CD14-positive monocyte (primary cell): ENCODE measurements at regions not wholly inside any gene's neighbourhood (a gene's known extent, or its start where the extent isn't known, plus 50 kb on each side); places are given as distances from the start of the nearest gene placed in this dataset.

Experiments used
- DNase-seq, 3 donors: peaks; one replicate each; pipeline ENCODE4 v3.0.0-alpha.2; 2011 to 2022
- H2AFZ ChIP-seq: 2 replicates; pipeline ENCODE4 v1.6.0; 2012; ENCODE audit warnings: mild to moderate bottlenecking, low read depth, low read length, inconsistent platforms; ENCODE audit not compliant: insufficient read depth, poor library complexity, severe bottlenecking
- H3K27ac ChIP-seq, 2 donors: 1 replicate in 1 of 2; 2 replicates in 1 of 2; pipeline ENCODE4 v1.5.1; 2012 to 2013; ENCODE audit warnings: low read length in 2 of 2, control low read depth in 1 of 2, inconsistent platforms in 1 of 2, low read depth in 1 of 2, mild to moderate bottlenecking in 1 of 2
- H3K27me3 ChIP-seq, 2 donors: one replicate each; pipeline versions ENCODE4 v1.6.0 to v1.6.1; 2011 to 2013; ENCODE audit warnings: low read length in 2 of 2; ENCODE audit not compliant: control insufficient read depth in 2 of 2, insufficient read depth in 2 of 2
- H3K36me3 ChIP-seq, 2 donors: replicated peaks in 1 of 2; 1 replicate in 1 of 2; 2 replicates in 1 of 2; pipeline versions ENCODE4 v1.5.1 to v1.6.1; 2012 to 2013; ENCODE audit warnings: low read length in 2 of 2, control low read depth in 1 of 2, inconsistent platforms in 1 of 2, mild to moderate bottlenecking in 1 of 2; ENCODE audit not compliant: insufficient read depth in 2 of 2, control insufficient read depth in 1 of 2
- H3K4me1 ChIP-seq, 2 donors: 1 replicate in 1 of 2; 2 replicates in 1 of 2; pipeline versions ENCODE4 v1.5.1 to v1.6.1; 2012 to 2013; ENCODE audit warnings: low read length in 2 of 2, control low read depth in 1 of 2, inconsistent platforms in 1 of 2, mild to moderate bottlenecking in 1 of 2, moderate library complexity in 1 of 2; ENCODE audit not compliant: insufficient read depth in 2 of 2, control insufficient read depth in 1 of 2
- H3K4me2 ChIP-seq: replicated peaks from 2 replicates; pipeline ENCODE3; 2012; ENCODE audit warnings: low read length, moderate library complexity, mild to moderate bottlenecking; ENCODE audit not compliant: poor library complexity, severe bottlenecking; ENCODE audit errors: extremely low read depth
- H3K4me3 ChIP-seq, 3 experiments: fragments of 200-600 bp in 1 of 3; sonication (generic) in 1 of 3; replicated peaks in 1 of 3; 1 replicate in 2 of 3; 2 replicates in 1 of 3; pipeline ENCODE4 v1.5.1; 2011 to 2013; ENCODE audit warnings: low read length in 3 of 3, mild to moderate bottlenecking in 3 of 3, control low read depth in 2 of 3, low read depth in 2 of 3, inconsistent platforms in 1 of 3, moderate library complexity in 1 of 3
- H3K79me2 ChIP-seq: 2 replicates; pipeline ENCODE4 v1.6.0; 2012; ENCODE audit warnings: mild to moderate bottlenecking, control low read depth, inconsistent platforms, low read length, moderate library complexity; ENCODE audit not compliant: insufficient read depth
- H3K9ac ChIP-seq: 2 replicates; pipeline ENCODE4 v1.6.0; 2017; ENCODE audit warnings: low read length, mild to moderate bottlenecking; ENCODE audit not compliant: insufficient read depth, poor library complexity, severe bottlenecking
- H3K9me3 ChIP-seq, 2 donors: replicated peaks in 1 of 2; 1 replicate in 1 of 2; 2 replicates in 1 of 2; pipeline versions ENCODE4 v1.5.1 to v1.6.1; 2012 to 2013; ENCODE audit warnings: low read length in 2 of 2, control low read depth in 1 of 2; ENCODE audit not compliant: control insufficient read depth in 1 of 2, insufficient read depth in 1 of 2
- H4K20me1 ChIP-seq: 2 replicates; pipeline ENCODE4 v1.6.0; 2012; ENCODE audit warnings: mild to moderate bottlenecking, low read length, control low read depth, moderate library complexity; ENCODE audit not compliant: insufficient read depth
- H3K27ac Mint-ChIP-seq, 7 donors: one replicate each; pipeline ENCODE4 v1.8.0; 2020; ENCODE audit warnings: mild to moderate bottlenecking in 7 of 7, mixed read lengths in 7 of 7, moderate library complexity in 6 of 7, inconsistent platforms in 2 of 7
- H3K27me3 Mint-ChIP-seq, 3 donors: one replicate each; pipeline ENCODE4 v1.8.0; 2021 to 2022; ENCODE audit warnings: low read depth in 3 of 3, mild to moderate bottlenecking in 3 of 3, mixed read lengths in 3 of 3, moderate library complexity in 3 of 3, inconsistent platforms in 1 of 3
- H3K36me3 Mint-ChIP-seq, 2 donors: one replicate each; pipeline ENCODE4 v1.8.0; 2020; ENCODE audit warnings: mixed read lengths in 2 of 2, inconsistent platforms in 1 of 2, mild to moderate bottlenecking in 1 of 2
- H3K4me1 Mint-ChIP-seq: one replicate; pipeline ENCODE4 v1.8.0; 2020; ENCODE audit warnings: mild to moderate bottlenecking, mixed read lengths
- H3K4me3 Mint-ChIP-seq, 2 donors: one replicate each; pipeline ENCODE4 v1.8.0; 2020; ENCODE audit warnings: mild to moderate bottlenecking in 2 of 2, mixed read lengths in 2 of 2, moderate library complexity in 1 of 2
- H3K9me3 Mint-ChIP-seq, 7 donors: one replicate each; pipeline ENCODE4 v1.8.0; 2020 to 2022; ENCODE audit warnings: mixed read lengths in 7 of 7, mild to moderate bottlenecking in 6 of 7, moderate library complexity in 6 of 7, inconsistent platforms in 2 of 7
- WGBS: methylation state at CpG from one replicate; pipeline ENCODE4 v1.1.5; 2013; ENCODE audit warnings: missing lambda C conversion rate; ENCODE audit not compliant: insufficient coverage; 5-methylcytosine and 5-hydroxymethylcytosine counted together
- intact Hi-C, 2 donors: fragments of 100-400 bp; cut with micrococcal nuclease; formaldehyde crosslinking; loops; one replicate each; pipeline versions ENCODE4 v1.15.0 to v1.15.1; 2023
- TF ChIP-seq, protein P1 (sequence below): fragments of 200-600 bp; IDR thresholded peaks from one replicate; pipeline ENCODE4 v1.8.0; 2022; ENCODE audit warnings: antibody characterized with exemption, mild to moderate bottlenecking

DNA sequence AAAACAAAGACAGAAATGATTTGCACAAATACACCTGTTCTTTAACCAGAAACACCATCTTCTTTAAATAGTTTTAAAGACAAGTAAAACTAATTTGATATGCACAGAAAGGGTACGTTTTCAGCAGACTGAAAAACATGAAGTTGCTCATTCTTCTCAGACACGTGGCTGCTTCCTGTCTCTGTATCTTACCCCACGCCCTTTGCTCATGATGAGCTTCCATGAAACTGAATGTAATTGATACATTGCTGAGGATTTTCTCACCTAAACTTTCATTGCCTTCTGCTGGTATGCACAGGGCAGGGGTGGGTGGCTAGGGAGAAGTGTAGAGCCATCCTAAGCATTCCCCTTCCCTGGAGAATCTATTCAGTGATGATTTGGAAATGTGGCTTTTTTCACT lies 644.3 kb downstream of the BCL11A start:
- DNase-seq: no peak
- H2AFZ ChIP-seq: no peak overlapping the region
- no peak overlapping the region for H3K27ac ChIP-seq
- no peaks in the 10 kb centered on the region for H4K20me1 ChIP-seq
- Mint-ChIP-seq H3K4me3 (no peak overlapping the region), H3K36me3 (no peaks in the 10 kb centered on the region), H3K27ac (no peak overlapping the region), H3K9me3 (peaks cover 0 to 2% (median 0%) of the 10 kb centered on the region in 7 donors), H3K27me3 (peaks cover 0 to 1% (median 0%) of the 10 kb centered on the region in 3 donors), H3K4me1 (peaks cover 8% of the 10 kb centered on the region)
- H3K4me2 ChIP-seq: no peak overlapping the region
- H3K4me1 ChIP-seq: peaks cover under 1 to 1% of the 10 kb centered on the region in 2 donors
- no peak overlapping the region for H3K4me3 ChIP-seq
- no peaks in the 10 kb centered on the region for H3K79me2 ChIP-seq
- intact Hi-C loops: no loop called here
- H3K9me3 ChIP-seq: no peaks in the 10 kb centered on the region
- H3K27me3 ChIP-seq: no peaks in the 10 kb centered on the region
- no peaks in the 10 kb centered on the region for H3K36me3 ChIP-seq
- WGBS: no CpG with 5 or more reads among the region's 3 CpGs
- TF ChIP-seq, protein P1, sequence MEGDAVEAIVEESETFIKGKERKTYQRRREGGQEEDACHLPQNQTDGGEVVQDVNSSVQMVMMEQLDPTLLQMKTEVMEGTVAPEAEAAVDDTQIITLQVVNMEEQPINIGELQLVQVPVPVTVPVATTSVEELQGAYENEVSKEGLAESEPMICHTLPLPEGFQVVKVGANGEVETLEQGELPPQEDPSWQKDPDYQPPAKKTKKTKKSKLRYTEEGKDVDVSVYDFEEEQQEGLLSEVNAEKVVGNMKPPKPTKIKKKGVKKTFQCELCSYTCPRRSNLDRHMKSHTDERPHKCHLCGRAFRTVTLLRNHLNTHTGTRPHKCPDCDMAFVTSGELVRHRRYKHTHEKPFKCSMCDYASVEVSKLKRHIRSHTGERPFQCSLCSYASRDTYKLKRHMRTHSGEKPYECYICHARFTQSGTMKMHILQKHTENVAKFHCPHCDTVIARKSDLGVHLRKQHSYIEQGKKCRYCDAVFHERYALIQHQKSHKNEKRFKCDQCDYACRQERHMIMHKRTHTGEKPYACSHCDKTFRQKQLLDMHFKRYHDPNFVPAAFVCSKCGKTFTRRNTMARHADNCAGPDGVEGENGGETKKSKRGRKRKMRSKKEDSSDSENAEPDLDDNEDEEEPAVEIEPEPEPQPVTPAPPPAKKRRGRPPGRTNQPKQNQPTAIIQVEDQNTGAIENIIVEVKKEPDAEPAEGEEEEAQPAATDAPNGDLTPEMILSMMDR: no peak
- H3K9ac ChIP-seq: no peak overlapping the region

DNA sequence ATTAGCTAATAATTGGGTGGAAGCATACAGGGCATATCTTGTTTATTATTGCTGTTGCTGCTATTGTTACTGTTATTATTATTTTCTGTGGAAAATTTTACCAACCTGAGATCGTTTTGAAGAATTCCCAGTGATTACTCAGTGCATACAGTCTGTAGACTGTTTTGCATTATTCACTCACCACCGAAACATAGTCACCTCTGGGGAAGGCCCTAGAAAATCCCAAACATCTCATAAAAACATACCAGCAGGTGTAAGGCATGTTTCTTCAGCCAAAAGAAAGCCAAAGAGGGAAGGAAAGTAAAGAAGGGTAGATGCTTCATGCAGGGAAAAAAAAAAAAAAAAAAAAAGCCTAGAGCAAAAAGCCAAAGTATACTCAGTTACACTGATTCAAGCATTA lies 647.7 kb downstream of the BCL11A start:
- DNase-seq: no peak
- intact Hi-C loops: no loop called here
- Mint-ChIP-seq H3K27ac (no peak overlapping the region), H3K36me3 (no peaks in the 10 kb centered on the region), H3K4me1 (peaks cover 7% of the 10 kb centered on the region), H3K27me3 (peaks cover 0 to 1% (median 0%) of the 10 kb centered on the region in 3 donors), H3K9me3 (peaks cover 0 to 2% (median 0%) of the 10 kb centered on the region in 7 donors), H3K4me3 (no peak overlapping the region)
- TF ChIP-seq, protein P1: no peak
- H3K27me3 ChIP-seq: no peaks in the 10 kb centered on the region
- no peaks in the 10 kb centered on the region for H4K20me1 ChIP-seq
- H3K36me3 ChIP-seq: no peaks in the 10 kb centered on the region
- no peaks in the 10 kb centered on the region for H3K4me1 ChIP-seq
- no peak overlapping the region for H3K4me3 ChIP-seq
- H3K9ac ChIP-seq: no peak overlapping the region
- H2AFZ ChIP-seq: no peak overlapping the region
- H3K27ac ChIP-seq: no peak overlapping the region
- H3K79me2 ChIP-seq: no peaks in the 10 kb centered on the region
- H3K9me3 ChIP-seq: no peaks in the 10 kb centered on the region
- no CpG with 5 or more reads among the region's 2 CpGs for WGBS
- H3K4me2 ChIP-seq: no peak overlapping the region
